H9 (cell line): ENCODE measurements at regions not wholly inside any gene's neighbourhood (a gene's known extent, or its start where the extent isn't known, plus 50 kb on each side); places are given as distances from the start of the nearest gene placed in this dataset.

Source experiments
- DNase-seq: peaks from one replicate; pipeline ENCODE4 v3.0.0-alpha.2; 2017
- H2AFZ ChIP-seq: one replicate; pipeline ENCODE4 v1.6.1; 2013; ENCODE audit warnings: mild to moderate bottlenecking, low read length, control low read depth, moderate library complexity
- H2AK5ac ChIP-seq: 2 replicates; pipeline ENCODE4 v1.6.1; 2013; ENCODE audit warnings: low read length, control low read depth, mixed read lengths; ENCODE audit not compliant: insufficient read length
- H2BK120ac ChIP-seq: one replicate; pipeline ENCODE4 v1.6.1; 2013; ENCODE audit warnings: low read depth, mild to moderate bottlenecking, low read length, control low read depth, inconsistent platforms; ENCODE audit not compliant: poor library complexity, severe bottlenecking
- H2BK12ac ChIP-seq: 2 replicates; pipeline ENCODE4 v1.6.1; 2013; ENCODE audit warnings: low read length, control low read depth, mixed read lengths, low read depth; ENCODE audit not compliant: insufficient read length
- H2BK15ac ChIP-seq: 2 replicates; pipeline ENCODE4 v1.6.1; 2013; ENCODE audit warnings: low read depth, low read length, control low read depth
- H2BK20ac ChIP-seq: one replicate; pipeline ENCODE4 v1.6.1; 2013; ENCODE audit warnings: low read depth, mild to moderate bottlenecking, low read length, control low read depth, inconsistent platforms; ENCODE audit not compliant: poor library complexity, severe bottlenecking
- H2BK5ac ChIP-seq: 2 replicates; pipeline ENCODE4 v1.6.1; 2013; ENCODE audit warnings: low read length, control low read depth, mixed read lengths; ENCODE audit not compliant: insufficient read length
- H3K14ac ChIP-seq: 2 replicates; pipeline ENCODE4 v1.6.1; 2013; ENCODE audit warnings: low read length, control low read depth; ENCODE audit not compliant: insufficient read depth
- H3K18ac ChIP-seq: 2 replicates; pipeline ENCODE4 v1.6.1; 2013; ENCODE audit warnings: low read depth, mild to moderate bottlenecking, mixed read lengths, low read length, control low read depth; ENCODE audit not compliant: insufficient read length
- H3K23ac ChIP-seq: 2 replicates; pipeline ENCODE4 v1.6.1; 2013; ENCODE audit warnings: low read length, control low read depth, mixed read lengths, low read depth; ENCODE audit not compliant: insufficient read length
- H3K23me2 ChIP-seq: 2 replicates; pipeline ENCODE4 v1.6.1; 2013; ENCODE audit warnings: low read depth, mild to moderate bottlenecking, mixed read lengths, low read length, control low read depth; ENCODE audit not compliant: insufficient read length, poor library complexity, severe bottlenecking
- H3K27ac ChIP-seq: 2 replicates; pipeline ENCODE4 v1.5.1; 2013; ENCODE audit warnings: low read length, control low read depth, mixed read lengths, low read depth; ENCODE audit not compliant: insufficient read length
- H3K27me3 ChIP-seq: 2 replicates; pipeline ENCODE4 v1.6.1; 2013; ENCODE audit warnings: low read length, control low read depth, inconsistent platforms; ENCODE audit not compliant: insufficient read depth
- H3K4ac ChIP-seq: 2 replicates; pipeline ENCODE4 v1.6.1; 2013; ENCODE audit warnings: low read depth, mild to moderate bottlenecking, control low read depth, inconsistent platforms, low read length, moderate library complexity
- H3K4me1 ChIP-seq: 2 replicates; pipeline ENCODE4 v1.6.1; 2013; ENCODE audit warnings: low read length, control low read depth, inconsistent platforms; ENCODE audit not compliant: insufficient read depth
- H3K4me2 ChIP-seq: 2 replicates; pipeline ENCODE4 v1.6.1; 2013; ENCODE audit warnings: low read length, control low read depth, mixed read lengths; ENCODE audit not compliant: insufficient read length, insufficient read depth
- H3K56ac ChIP-seq: 2 replicates; pipeline ENCODE4 v1.6.1; 2013; ENCODE audit warnings: low read depth, mild to moderate bottlenecking, mixed read lengths, low read length, control low read depth; ENCODE audit not compliant: insufficient read length
- H3K79me1 ChIP-seq: 2 replicates; pipeline ENCODE4 v1.6.1; 2013; ENCODE audit warnings: low read depth, mild to moderate bottlenecking, moderate library complexity, low read length, control low read depth, inconsistent platforms; ENCODE audit not compliant: insufficient read depth, poor library complexity, severe bottlenecking
- H3K79me2 ChIP-seq: 2 replicates; pipeline ENCODE4 v1.6.1; 2013; ENCODE audit warnings: low read length, control low read depth, inconsistent platforms; ENCODE audit not compliant: insufficient read depth
- H3K9ac ChIP-seq: 2 replicates; pipeline ENCODE4 v1.6.1; 2013; ENCODE audit warnings: low read length, control low read depth, mixed read lengths; ENCODE audit not compliant: insufficient read length; ENCODE audit errors: extremely low read depth
- H3K9me3 ChIP-seq: one replicate; pipeline ENCODE4 v1.6.1; 2013; ENCODE audit warnings: low read depth, low read length, inconsistent platforms; ENCODE audit not compliant: control insufficient read depth
- H3T11ph ChIP-seq: one replicate; pipeline ENCODE4 v1.6.1; 2013; ENCODE audit warnings: mild to moderate bottlenecking, low read length, control low read depth, inconsistent platforms
- H4K20me1 ChIP-seq: one replicate; pipeline ENCODE4 v1.6.1; 2013; ENCODE audit not compliant: control insufficient read depth, insufficient read length, insufficient read depth
- H4K5ac ChIP-seq: 2 replicates; pipeline ENCODE4 v1.6.1; 2013; ENCODE audit warnings: low read depth, mild to moderate bottlenecking, mixed read lengths, low read length, control low read depth; ENCODE audit not compliant: insufficient read length
- H4K8ac ChIP-seq: replicated peaks from 2 replicates; pipeline ENCODE4 v1.6.1; 2013; ENCODE audit warnings: low read length, control low read depth, mixed read lengths, low read depth; ENCODE audit not compliant: insufficient read length
- H4K91ac ChIP-seq: 2 replicates; pipeline ENCODE4 v1.6.1; 2013; ENCODE audit warnings: low read depth, mild to moderate bottlenecking, moderate library complexity, mixed read lengths, low read length, control low read depth; ENCODE audit not compliant: insufficient read length
- H3K27ac Mint-ChIP-seq, 3 experiments: 2 replicates in 2 of 3; 3 replicates in 1 of 3; pipeline ENCODE4 v1.8.0; 2020 to 2021; ENCODE audit warnings: mixed read lengths in 3 of 3, mild to moderate bottlenecking in 1 of 3, moderate library complexity in 1 of 3
- H3K27me3 Mint-ChIP-seq: 2 replicates; pipeline ENCODE4 v1.8.0; 2021; ENCODE audit warnings: low read depth, mild to moderate bottlenecking, moderate library complexity, mixed read lengths
- H3K36me3 Mint-ChIP-seq, 3 experiments: 2 replicates in 2 of 3; 3 replicates in 1 of 3; pipeline ENCODE4 v1.8.0; 2020 to 2021; ENCODE audit warnings: low read depth in 3 of 3, mixed read lengths in 3 of 3; ENCODE audit not compliant: insufficient read depth in 1 of 3
- H3K4me1 Mint-ChIP-seq, 2 experiments: 2 replicates each; pipeline ENCODE4 v1.8.0; 2020; ENCODE audit warnings: mixed read lengths in 2 of 2
- H3K4me3 Mint-ChIP-seq, 2 experiments: 2 replicates in 1 of 2; 3 replicates in 1 of 2; pipeline ENCODE4 v1.8.0; 2020 to 2021; ENCODE audit warnings: mild to moderate bottlenecking in 2 of 2, mixed read lengths in 2 of 2, moderate library complexity in 1 of 2
- H3K9me3 Mint-ChIP-seq, 2 experiments: 2 replicates in 1 of 2; 3 replicates in 1 of 2; pipeline ENCODE4 v1.8.0; 2020; ENCODE audit warnings: mild to moderate bottlenecking in 2 of 2, mixed read lengths in 2 of 2, moderate library complexity in 1 of 2
- WGBS: extraction: QIAGEN DNeasy Blood & Tissue Kit; methylation state at CpG from one replicate; pipeline ENCODE4 v1.1.7; 2013; ENCODE audit warnings: missing lambda C conversion rate, low lambda C conversion rate, mixed read lengths; ENCODE audit not compliant: insufficient read length; ENCODE audit errors: extremely low coverage; 5-methylcytosine and 5-hydroxymethylcytosine counted together
- TF ChIP-seq, protein P1 (sequence below): fragments of 200-600 bp; sonication (generic); conservative IDR thresholded peaks from 3 replicates; pipeline ENCODE4 v1.8.0; 2021; ENCODE audit warnings: antibody characterized with exemption, mild to moderate bottlenecking

DNA sequence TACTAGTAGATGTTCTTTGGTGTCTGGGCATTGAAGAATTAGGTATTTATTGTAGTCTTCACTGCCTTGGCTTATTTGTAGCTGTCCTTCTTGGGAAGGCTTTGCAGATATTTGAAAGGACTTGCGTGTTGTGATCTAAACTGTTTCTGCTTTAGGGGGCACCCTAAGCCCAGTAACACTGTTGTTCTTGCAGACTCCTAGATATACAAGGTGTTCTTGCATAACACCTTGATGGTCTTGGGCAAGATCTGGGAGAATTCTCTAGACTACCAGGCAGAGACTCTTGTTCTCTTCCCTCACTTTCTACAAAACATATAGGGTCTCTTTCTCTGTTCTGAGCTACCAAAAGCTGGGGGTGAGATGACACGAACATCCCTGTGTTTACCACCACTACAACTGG is 179.1 kb downstream of the FAM170A start:
- H2BK5ac ChIP-seq = no peak overlapping the region
- TF ChIP-seq, protein P1, sequence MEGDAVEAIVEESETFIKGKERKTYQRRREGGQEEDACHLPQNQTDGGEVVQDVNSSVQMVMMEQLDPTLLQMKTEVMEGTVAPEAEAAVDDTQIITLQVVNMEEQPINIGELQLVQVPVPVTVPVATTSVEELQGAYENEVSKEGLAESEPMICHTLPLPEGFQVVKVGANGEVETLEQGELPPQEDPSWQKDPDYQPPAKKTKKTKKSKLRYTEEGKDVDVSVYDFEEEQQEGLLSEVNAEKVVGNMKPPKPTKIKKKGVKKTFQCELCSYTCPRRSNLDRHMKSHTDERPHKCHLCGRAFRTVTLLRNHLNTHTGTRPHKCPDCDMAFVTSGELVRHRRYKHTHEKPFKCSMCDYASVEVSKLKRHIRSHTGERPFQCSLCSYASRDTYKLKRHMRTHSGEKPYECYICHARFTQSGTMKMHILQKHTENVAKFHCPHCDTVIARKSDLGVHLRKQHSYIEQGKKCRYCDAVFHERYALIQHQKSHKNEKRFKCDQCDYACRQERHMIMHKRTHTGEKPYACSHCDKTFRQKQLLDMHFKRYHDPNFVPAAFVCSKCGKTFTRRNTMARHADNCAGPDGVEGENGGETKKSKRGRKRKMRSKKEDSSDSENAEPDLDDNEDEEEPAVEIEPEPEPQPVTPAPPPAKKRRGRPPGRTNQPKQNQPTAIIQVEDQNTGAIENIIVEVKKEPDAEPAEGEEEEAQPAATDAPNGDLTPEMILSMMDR = peak; percentile 45; the same call in 2 of the 3 replicates
- no peak for DNase-seq
- H2BK15ac ChIP-seq = no peak overlapping the region
- Mint-ChIP-seq H3K27me3 (no peaks in the 10 kb centered on the region), H3K36me3 (peaks cover 0 to 15% (median 0%) of the 10 kb centered on the region in 3 experiments; a peak in 2 of 7 replicates), H3K27ac (no peak overlapping the region), H3K9me3 (peaks cover 8 to 9% of the 10 kb centered on the region in 2 experiments; a peak in 4 of 5 replicates), H3K4me3 (no peak overlapping the region), H3K4me1 (peaks cover 11% of the 10 kb centered on the region in 2 experiments)
- H3K23ac ChIP-seq = no peak overlapping the region
- H3K4ac ChIP-seq = no peak overlapping the region
- H3K79me2 ChIP-seq = no peaks in the 10 kb centered on the region
- no peak overlapping the region for H3K14ac ChIP-seq
- H2AK5ac ChIP-seq = no peak overlapping the region
- H3K27me3 ChIP-seq = no peaks in the 10 kb centered on the region
- no peak overlapping the region for H2BK120ac ChIP-seq
- H2BK12ac ChIP-seq = no peak overlapping the region
- no peak overlapping the region for H4K5ac ChIP-seq
- no peak overlapping the region for H4K8ac ChIP-seq
- no peaks in the 10 kb centered on the region for H4K20me1 ChIP-seq
- H2BK20ac ChIP-seq = no peak overlapping the region
- no CpG with 5 or more reads among the region's 2 CpGs for WGBS
- no peaks in the 10 kb centered on the region for H3K79me1 ChIP-seq
- H3K27ac ChIP-seq = no peak overlapping the region
- H3K9me3 ChIP-seq = no peaks in the 10 kb centered on the region
- peaks cover 3% of the 10 kb centered on the region; the same call in 1 of the 2 replicates for H3K4me1 ChIP-seq
- H2AFZ ChIP-seq = no peak overlapping the region
- no peak overlapping the region for H4K91ac ChIP-seq
- H3K18ac ChIP-seq = no peak overlapping the region
- H3T11ph ChIP-seq = no peak overlapping the region
- H3K9ac ChIP-seq = no peak overlapping the region
- no peak overlapping the region for H3K56ac ChIP-seq
- no peak overlapping the region for H3K4me2 ChIP-seq
- no peaks in the 10 kb centered on the region for H3K23me2 ChIP-seq
